ENCODE measurements at regions not wholly inside any gene's neighbourhood (a gene's known extent, or its start where the extent isn't known, plus 50 kb on each side); places are given as distances from the start of the nearest gene placed in this dataset.

- Histone ChIP-seq H3K79me2 (replicated peaks; ENCODE audit: insufficient read depth) (no peaks in the 10 kb centered on the region), H4K20me1 (replicated peaks; ENCODE audit: insufficient read depth) (no peaks in the 10 kb centered on the region), H3K4me3 (no peak overlapping the region), H2AFZ (no peak overlapping the region), H3K27me3 (ENCODE audit: insufficient read depth) (no peaks in the 10 kb centered on the region), H3K27ac (ENCODE audit: low read depth) (no peak overlapping the region), H3K36me3 (ENCODE audit: insufficient read depth) (no peaks in the 10 kb centered on the region), H3K9me2 (ENCODE audit: insufficient read depth) (peaks cover 10% of the 10 kb centered on the region; the same call in 1 of the 2 replicates), H3F3A (replicated peaks; ENCODE audit: low read depth) (no peaks in the 10 kb centered on the region), H3K4me1 (ENCODE audit: insufficient read depth) (peaks cover 5% of the 10 kb centered on the region; the same call in 1 of the 2 replicates), H3K4me2 (no peak overlapping the region)
- Mint-ChIP-seq H3K36me3 (ENCODE audit: low read depth) (peaks cover 11% of the 10 kb centered on the region; the same call in 2 of the 3 replicates), H3K4me3 (no peak overlapping the region), H3K27ac (no peak overlapping the region), H3K27me3 (ENCODE audit: insufficient read depth, low read depth, poor library complexity) (peaks cover 2% of the 10 kb centered on the region), H3K4me1 (peaks cover 23% of the 10 kb centered on the region), H3K9me3 (peaks cover 19% of the 10 kb centered on the region)
- TF ChIP-seq JUNB (IDR thresholded peaks at IDR 0.05; ENCODE audit: unreplicated experiment), result no peak
- TF ChIP-seq ZNF331 (CRISPR knock-in tag; IDR thresholded peaks at IDR 0.05; ENCODE audit: low read depth), result no peak
- TF ChIP-seq EZH2phosphoT487 (IDR thresholded peaks at IDR 0.05; ENCODE audit: unreplicated experiment), result no peak
- TF ChIP-seq CREB1 (CRISPR knock-in tag; IDR thresholded peaks at IDR 0.05; ENCODE audit: low read depth), result no peak
- no peak for TF ChIP-seq REST (IDR thresholded peaks at IDR 0.05; ENCODE audit: unreplicated experiment)
- no peak for TF ChIP-seq ETS1 (IDR thresholded peaks at IDR 0.05)
- DNase-seq (ENCODE audit: low spot score) (no peak), ATAC-seq (no peak)
These were observed 180.3 kb downstream of the VAPA start for GRCh38 chr18:10094154-10094553.

- Histone ChIP-seq H3K4me1 (ENCODE audit: insufficient read depth) (peaks cover 5% of the 10 kb centered on the region), H3K79me2 (replicated peaks; ENCODE audit: insufficient read depth) (no peaks in the 10 kb centered on the region), H3K4me3 (no peak overlapping the region), H3K9me2 (ENCODE audit: insufficient read depth) (peaks cover 10% of the 10 kb centered on the region; the same call in 1 of the 2 replicates), H2AFZ (no peak overlapping the region), H3K4me2 (no peak overlapping the region), H3K27me3 (ENCODE audit: insufficient read depth) (no peaks in the 10 kb centered on the region), H4K20me1 (replicated peaks; ENCODE audit: insufficient read depth) (no peaks in the 10 kb centered on the region), H3K27ac (ENCODE audit: low read depth) (no peak overlapping the region), H3K36me3 (ENCODE audit: insufficient read depth) (no peaks in the 10 kb centered on the region), H3F3A (replicated peaks; ENCODE audit: low read depth) (no peaks in the 10 kb centered on the region)
- no peak overlapping the region for H3K4me3 Mint-ChIP-seq
- peaks cover 2% of the 10 kb centered on the region for H3K27me3 Mint-ChIP-seq (ENCODE audit: insufficient read depth, low read depth, poor library complexity)
- H3K4me1 Mint-ChIP-seq, result peaks cover 22% of the 10 kb centered on the region
- H3K9me3 Mint-ChIP-seq, result peaks cover 19% of the 10 kb centered on the region
- ATAC-seq (no peak), DNase-seq (ENCODE audit: low spot score) (no peak)
- peaks cover 11% of the 10 kb centered on the region; the same call in 2 of the 3 replicates for H3K36me3 Mint-ChIP-seq (ENCODE audit: low read depth)
- H3K27ac Mint-ChIP-seq, result no peak overlapping the region
- TF ChIP-seq POLR2AphosphoS5 (IDR thresholded peaks at IDR 0.05; ENCODE audit: low read depth), result no peak
- TF ChIP-seq ZNF462 (CRISPR knock-in tag; IDR thresholded peaks at IDR 0.05), result no peak
- no peak for TF ChIP-seq CTCF (conservative IDR thresholded peaks at IDR 0.05; ENCODE audit: low read depth in 2 of 2)
- no peak for TF ChIP-seq EZH2phosphoT487 (IDR thresholded peaks at IDR 0.05; ENCODE audit: unreplicated experiment)
- TF ChIP-seq ZNF114 (CRISPR knock-in tag; IDR thresholded peaks at IDR 0.05), result no peak
These were observed 180.8 kb downstream of the VAPA start for GRCh38 chr18:10094655-10095054.
